T-helper 1 cell treated with Interleukin-12 subunit alpha and Interleukin-12 subunit beta and Interleukin-4 antibody, amounts not matched to agents 30 μg/mL and 1 μg/mL, for 36 hours (primary cell): ENCODE measurements at regions not wholly inside any gene's neighbourhood (a gene's known extent, or its start where the extent isn't known, plus 50 kb on each side); places are given as distances from the start of the nearest gene placed in this dataset.
"Not testable (repeated sequence)": the region's sequence is repeated elsewhere in the genome, so short reads cannot be mapped to it uniquely, and the experiment has no call there.

Experiments
- H3K27ac Mint-ChIP-seq: one replicate; pipeline ENCODE4 v1.8.0; 2021; ENCODE audit warnings: mild to moderate bottlenecking, mixed read lengths
- H3K27me3 Mint-ChIP-seq: one replicate; pipeline ENCODE4 v1.8.0; 2021; ENCODE audit warnings: low read depth, mixed read lengths
- H3K36me3 Mint-ChIP-seq: one replicate; pipeline ENCODE4 v1.8.0; 2021; ENCODE audit warnings: low read depth, mixed read lengths
- H3K4me1 Mint-ChIP-seq: one replicate; pipeline ENCODE4 v1.8.0; 2021; ENCODE audit warnings: low read depth, mixed read lengths
- H3K4me3 Mint-ChIP-seq: one replicate; pipeline ENCODE4 v1.8.0; 2021; ENCODE audit warnings: mild to moderate bottlenecking, moderate library complexity, mixed read lengths
- H3K9me3 Mint-ChIP-seq: one replicate; pipeline ENCODE4 v1.8.0; 2021; ENCODE audit warnings: mixed read lengths

DNA sequence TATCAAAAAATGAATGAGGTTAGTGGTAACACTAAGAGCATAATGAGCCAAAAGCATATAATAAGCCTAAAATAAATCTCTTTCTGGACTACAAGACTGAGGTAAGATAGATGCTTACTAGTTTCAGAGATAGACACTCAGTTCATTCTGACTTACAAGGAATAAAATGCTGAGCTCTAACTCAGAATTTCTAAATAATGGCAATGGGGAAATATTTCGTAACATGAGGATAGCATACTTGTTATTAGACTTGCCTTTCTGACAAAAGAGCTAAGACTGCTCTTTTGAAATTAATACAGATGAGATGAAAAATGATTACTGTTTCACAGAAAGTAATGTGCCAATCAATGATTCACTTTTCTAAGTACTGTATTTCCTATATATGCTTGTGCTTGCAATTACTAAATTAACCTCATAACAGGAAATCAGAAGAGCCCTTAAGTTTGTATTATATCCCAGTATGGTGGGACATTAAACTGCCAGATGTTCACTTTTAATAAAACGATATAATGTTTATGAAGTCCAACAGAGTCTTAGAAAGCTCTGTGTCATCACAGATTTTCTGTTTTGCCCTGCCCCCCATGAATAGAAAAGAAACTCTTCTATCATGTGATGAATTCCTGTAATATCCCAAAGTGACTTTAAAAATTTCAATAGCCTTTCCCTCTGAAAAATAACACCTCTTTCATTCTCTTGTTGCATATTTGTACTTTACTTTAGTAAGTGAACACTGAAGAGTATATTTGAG lies 2771.0 kb upstream of the PCDH20 start:
- Mint-ChIP-seq H3K27me3 (no peaks in the 10 kb centered on the region), H3K4me1 (no peaks in the 10 kb centered on the region), H3K27ac (no peak overlapping the region), H3K4me3 (no peak overlapping the region), H3K9me3 (peaks cover 15% of the 10 kb centered on the region), H3K36me3 (no peaks in the 10 kb centered on the region)

- Mint-ChIP-seq H3K27ac (no peak overlapping the region), H3K4me3 (no peak overlapping the region), H3K4me1 (no peaks in the 10 kb centered on the region), H3K36me3 (no peaks in the 10 kb centered on the region), H3K27me3 (no peaks in the 10 kb centered on the region), H3K9me3 (peaks cover 15% of the 10 kb centered on the region)
These were observed 2770.4 kb upstream of the PCDH20 start for GRCh38 chr13:64186071-64186470.

GRCh38 chr13:64180756-64181155 lies 2765.1 kb upstream of the PCDH20 start:
- no peak overlapping the region for H3K27ac Mint-ChIP-seq
- H3K4me1 Mint-ChIP-seq = no peaks in the 10 kb centered on the region
- no peaks in the 10 kb centered on the region for H3K36me3 Mint-ChIP-seq
- H3K4me3 Mint-ChIP-seq = no peak overlapping the region
- H3K27me3 Mint-ChIP-seq = no peaks in the 10 kb centered on the region
- peaks cover 14% of the 10 kb centered on the region for H3K9me3 Mint-ChIP-seq

DNA sequence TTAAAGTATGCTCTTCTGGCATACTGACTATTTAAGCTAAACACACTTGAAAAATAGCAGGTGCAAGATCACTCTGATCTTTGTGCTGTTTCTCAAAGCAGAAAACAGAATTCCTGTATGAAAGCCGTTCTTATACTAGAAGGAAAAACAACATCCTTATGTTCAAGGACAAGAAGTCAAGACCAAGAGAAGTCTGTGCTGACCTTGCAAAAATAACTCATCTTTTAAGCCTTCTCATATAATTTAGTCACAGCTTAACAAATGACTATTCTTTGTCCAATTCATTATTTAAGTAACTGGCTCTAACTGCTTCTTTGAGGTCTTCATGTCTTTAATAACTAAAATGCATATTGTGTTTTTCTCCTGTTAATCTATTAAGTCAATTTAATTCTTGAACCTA lies 2750.2 kb upstream of the PCDH20 start:
- no peak overlapping the region for H3K4me3 Mint-ChIP-seq
- H3K27me3 Mint-ChIP-seq = no peaks in the 10 kb centered on the region
- H3K4me1 Mint-ChIP-seq = no peaks in the 10 kb centered on the region
- no peak overlapping the region for H3K27ac Mint-ChIP-seq
- peaks cover 10% of the 10 kb centered on the region for H3K9me3 Mint-ChIP-seq
- H3K36me3 Mint-ChIP-seq = no peaks in the 10 kb centered on the region

GRCh38 chr13:64164435-64164834 lies 2748.8 kb upstream of the PCDH20 start:
- H3K27ac Mint-ChIP-seq = no peak overlapping the region
- peaks cover 10% of the 10 kb centered on the region for H3K9me3 Mint-ChIP-seq
- no peak overlapping the region for H3K4me3 Mint-ChIP-seq
- no peaks in the 10 kb centered on the region for H3K36me3 Mint-ChIP-seq
- H3K27me3 Mint-ChIP-seq = no peaks in the 10 kb centered on the region
- H3K4me1 Mint-ChIP-seq = no peaks in the 10 kb centered on the region

DNA sequence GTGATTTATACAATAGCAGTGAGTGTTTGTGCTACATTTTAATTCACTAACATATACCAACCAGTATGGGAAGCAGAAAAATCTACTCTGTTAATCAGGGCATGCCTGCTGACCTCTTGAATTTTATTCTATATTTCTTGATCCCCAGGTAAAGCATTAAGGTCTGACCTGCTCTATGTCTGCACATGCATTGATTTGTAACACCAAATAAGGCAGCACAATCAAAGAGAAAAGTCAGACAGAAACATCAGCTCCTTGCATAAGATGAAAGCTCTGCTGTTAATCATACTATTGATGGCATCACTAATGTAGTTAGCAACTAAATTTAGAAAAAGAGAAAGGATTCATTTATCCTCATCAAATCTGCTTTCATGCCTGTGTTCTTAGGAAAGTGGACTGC lies 2744.8 kb upstream of the PCDH20 start:
- no peaks in the 10 kb centered on the region for H3K4me1 Mint-ChIP-seq
- no peaks in the 10 kb centered on the region for H3K36me3 Mint-ChIP-seq
- no peaks in the 10 kb centered on the region for H3K27me3 Mint-ChIP-seq
- H3K4me3 Mint-ChIP-seq = no peak overlapping the region
- H3K9me3 Mint-ChIP-seq = peaks cover 4% of the 10 kb centered on the region
- no peak overlapping the region for H3K27ac Mint-ChIP-seq

DNA sequence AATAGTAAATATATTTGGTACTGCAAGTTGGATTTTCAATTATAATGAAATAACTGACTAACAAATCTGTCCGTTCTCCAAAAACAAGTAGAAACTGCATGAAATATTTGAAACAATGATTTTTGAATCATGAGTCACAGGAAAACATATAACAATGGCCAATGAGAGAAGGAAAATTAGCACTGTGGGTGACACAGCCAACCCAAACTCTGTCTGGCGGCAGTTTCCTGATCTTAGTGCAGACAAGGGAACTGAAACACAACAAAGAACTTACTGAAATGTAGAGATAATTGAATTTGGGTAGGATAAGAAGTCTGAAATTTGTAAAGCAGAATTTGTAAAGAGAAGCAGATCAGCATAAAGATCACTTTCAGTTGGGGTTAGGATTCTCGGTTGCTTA lies 2743.3 kb upstream of the PCDH20 start:
- no peaks in the 10 kb centered on the region for H3K9me3 Mint-ChIP-seq
- H3K27me3 Mint-ChIP-seq = no peaks in the 10 kb centered on the region
- no peaks in the 10 kb centered on the region for H3K36me3 Mint-ChIP-seq
- no peak overlapping the region for H3K27ac Mint-ChIP-seq
- no peaks in the 10 kb centered on the region for H3K4me1 Mint-ChIP-seq
- H3K4me3 Mint-ChIP-seq = no peak overlapping the region

GRCh38 chr13:64154514-64154913 lies 2738.9 kb upstream of the PCDH20 start:
- H3K9me3 Mint-ChIP-seq = peaks cover 3% of the 10 kb centered on the region
- H3K36me3 Mint-ChIP-seq = no peaks in the 10 kb centered on the region
- H3K27me3 Mint-ChIP-seq = no peaks in the 10 kb centered on the region
- H3K4me1 Mint-ChIP-seq = no peaks in the 10 kb centered on the region
- H3K4me3 Mint-ChIP-seq = no peak overlapping the region
- H3K27ac Mint-ChIP-seq = no peak overlapping the region

DNA sequence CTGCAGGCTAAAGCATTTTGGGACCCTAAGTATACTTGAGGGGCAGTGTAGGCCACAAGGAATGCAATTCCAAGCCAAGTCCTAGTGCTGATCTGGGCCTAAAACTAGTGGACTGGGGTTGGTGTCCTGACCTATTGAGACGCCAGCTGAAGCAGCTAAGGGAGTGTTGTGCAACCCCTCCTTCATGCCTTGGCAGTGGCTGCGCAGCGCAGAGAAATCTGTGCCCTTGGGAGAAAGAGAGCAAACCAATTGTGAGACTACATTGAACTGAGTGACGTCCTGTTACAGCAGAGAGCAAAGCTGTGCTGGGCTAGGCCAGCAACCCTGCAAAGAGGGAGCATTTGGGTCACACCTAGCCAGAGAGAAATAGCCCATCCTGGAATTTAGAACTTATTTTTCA lies 2715.0 kb upstream of the PCDH20 start:
- H3K4me1 Mint-ChIP-seq = no peaks in the 10 kb centered on the region
- H3K4me3 Mint-ChIP-seq = no peak overlapping the region
- H3K36me3 Mint-ChIP-seq = no peaks in the 10 kb centered on the region
- peaks cover 23% of the 10 kb centered on the region for H3K9me3 Mint-ChIP-seq
- H3K27me3 Mint-ChIP-seq = no peaks in the 10 kb centered on the region
- no peak overlapping the region for H3K27ac Mint-ChIP-seq

GRCh38 chr13:64130171-64130570 lies 2714.5 kb upstream of the PCDH20 start:
- Mint-ChIP-seq H3K27me3 (no peaks in the 10 kb centered on the region), H3K4me3 (no peak overlapping the region), H3K9me3 (peaks cover 21% of the 10 kb centered on the region), H3K27ac (no peak overlapping the region), H3K36me3 (no peaks in the 10 kb centered on the region), H3K4me1 (no peaks in the 10 kb centered on the region)

DNA sequence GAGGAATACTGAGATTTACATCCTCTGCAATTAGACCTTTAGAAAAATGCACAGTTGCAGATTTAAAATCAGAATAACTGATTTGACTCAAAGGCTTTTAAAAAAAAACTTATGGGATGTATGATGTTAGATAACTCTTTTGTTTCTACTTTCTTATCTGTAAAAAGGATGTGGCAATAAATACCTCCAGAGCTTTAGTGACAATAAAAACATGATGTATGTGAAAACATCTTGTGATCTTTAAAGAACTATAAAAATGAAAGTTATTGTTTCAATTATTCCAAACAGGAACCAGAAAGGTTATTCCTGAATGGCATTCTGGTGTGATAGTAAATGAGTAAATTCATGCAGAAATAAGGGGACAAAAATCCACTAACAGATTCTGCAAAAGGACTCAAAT lies 2712.2 kb upstream of the PCDH20 start:
- no peaks in the 10 kb centered on the region for H3K36me3 Mint-ChIP-seq
- no peak overlapping the region for H3K27ac Mint-ChIP-seq
- H3K4me1 Mint-ChIP-seq = no peaks in the 10 kb centered on the region
- H3K9me3 Mint-ChIP-seq = peaks cover 5% of the 10 kb centered on the region
- H3K4me3 Mint-ChIP-seq = no peak overlapping the region
- no peaks in the 10 kb centered on the region for H3K27me3 Mint-ChIP-seq

GRCh38 chr13:64127192-64127591 lies 2711.5 kb upstream of the PCDH20 start:
- Mint-ChIP-seq H3K27ac (no peak overlapping the region), H3K9me3 (no peaks in the 10 kb centered on the region), H3K4me3 (no peak overlapping the region), H3K36me3 (no peaks in the 10 kb centered on the region), H3K4me1 (no peaks in the 10 kb centered on the region), H3K27me3 (no peaks in the 10 kb centered on the region)

GRCh38 chr13:64121023-64121709 lies 2705.5 kb upstream of the PCDH20 start:
- H3K9me3 Mint-ChIP-seq = peaks cover 19% of the 10 kb centered on the region
- not testable (repeated sequence) for H3K4me1 Mint-ChIP-seq, H3K27me3 Mint-ChIP-seq, H3K4me3 Mint-ChIP-seq, H3K27ac Mint-ChIP-seq, H3K36me3 Mint-ChIP-seq

GRCh38 chr13:64099994-64100393 lies 2684.3 kb upstream of the PCDH20 start:
- Mint-ChIP-seq H3K27ac (no peak overlapping the region), H3K4me1 (no peaks in the 10 kb centered on the region), H3K4me3 (no peak overlapping the region), H3K36me3 (no peaks in the 10 kb centered on the region), H3K27me3 (no peaks in the 10 kb centered on the region), H3K9me3 (peaks cover 4% of the 10 kb centered on the region)

GRCh38 chr13:64090311-64090710 lies 2674.7 kb upstream of the PCDH20 start:
- H3K4me1 Mint-ChIP-seq = no peaks in the 10 kb centered on the region
- peaks cover 26% of the 10 kb centered on the region for H3K9me3 Mint-ChIP-seq
- no peaks in the 10 kb centered on the region for H3K36me3 Mint-ChIP-seq
- no peak overlapping the region for H3K4me3 Mint-ChIP-seq
- H3K27ac Mint-ChIP-seq = no peak overlapping the region
- no peaks in the 10 kb centered on the region for H3K27me3 Mint-ChIP-seq
